ENCODE measurements at regions not wholly inside any gene's neighbourhood (a gene's known extent, or its start where the extent isn't known, plus 50 kb on each side); places are given as distances from the start of the nearest gene placed in this dataset.

DNA sequence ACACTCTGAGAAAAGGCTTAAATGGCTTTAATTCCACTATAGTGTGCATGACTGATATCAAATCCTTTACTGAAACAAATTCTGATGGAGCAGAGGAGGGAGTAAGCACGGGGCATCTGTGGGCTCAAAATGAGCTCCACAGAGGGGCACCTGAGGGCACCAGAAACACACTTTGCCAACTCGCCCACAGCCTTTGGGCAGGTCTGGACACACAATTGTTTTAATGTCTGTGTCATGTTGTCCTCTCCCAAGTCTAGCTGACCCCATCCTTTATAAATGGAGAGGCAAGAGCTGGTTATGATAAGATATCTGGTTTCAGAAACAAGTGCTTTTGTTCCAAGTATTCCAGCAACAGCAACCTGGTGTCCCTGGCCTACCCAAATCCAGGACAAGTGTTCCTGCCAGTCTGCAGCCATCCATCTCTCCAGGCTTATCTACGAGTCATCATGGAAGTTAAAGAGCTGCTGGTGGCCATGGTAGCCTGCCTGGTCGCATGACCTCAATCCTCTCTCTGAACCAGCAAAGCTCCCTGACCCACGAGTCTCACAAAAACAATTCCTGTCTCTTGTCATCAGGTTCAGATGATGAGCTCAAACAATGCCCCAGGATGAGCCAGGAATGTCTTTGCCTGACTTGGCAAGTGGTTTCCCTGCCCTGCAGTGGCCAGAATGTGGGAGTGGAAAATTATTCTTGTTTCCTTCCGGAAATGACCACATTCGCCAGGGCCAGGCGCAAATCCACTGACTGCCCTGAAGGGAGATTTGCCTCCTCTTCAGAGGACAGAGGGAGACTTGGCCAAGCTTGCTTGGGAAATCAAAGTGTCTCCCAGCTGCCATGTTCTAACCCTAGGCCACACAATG is 64.4 kb upstream of the TPM1 start:
- no peak for TF ChIP-seq CTCF (IDR thresholded peaks at IDR 0.05; ENCODE audit: low read length)
- TF ChIP-seq EZH2 (optimal IDR thresholded peaks at IDR 0.05; ENCODE audit: low read depth, low read length), result no peak
- no peak for TF ChIP-seq EZH2phosphoT487 (IDR thresholded peaks at IDR 0.05; ENCODE audit: low read length)

Data from MM.1S (cell line).